ENCODE measurements at regions not wholly inside any gene's neighbourhood (a gene's known extent, or its start where the extent isn't known, plus 50 kb on each side); places are given as distances from the start of the nearest gene placed in this dataset.
"Not testable (repeated sequence)": the region's sequence is repeated elsewhere in the genome, so short reads cannot be mapped to it uniquely, and the experiment has no call there.

- DNase-seq = peak; percentile 69
These were observed 216.1 kb downstream of the GLRX3 start for GRCh38 chr10:130352291-130352645.

- peak; percentile 21 for DNase-seq
These were observed 217.9 kb downstream of the GLRX3 start for GRCh38 chr10:130353928-130354572.

GRCh38 chr10:130354573-130354954 lies 218.4 kb downstream of the GLRX3 start:
- no peak for DNase-seq

GRCh38 chr10:130354976-130355795 lies 219.0 kb downstream of the GLRX3 start:
- DNase-seq = peak; percentile 22

GRCh38 chr10:130356429-130356828 lies 220.2 kb downstream of the GLRX3 start:
- DNase-seq = not testable (repeated sequence)

- no peak for DNase-seq
These were observed 221.0 kb downstream of the GLRX3 start for GRCh38 chr10:130357226-130357625.

GRCh38 chr10:130357951-130358350 lies 221.8 kb downstream of the GLRX3 start:
- DNase-seq = no peak

- DNase-seq = peak; percentile 7
These were observed 222.9 kb downstream of the GLRX3 start for GRCh38 chr10:130358981-130359650.

- DNase-seq = no peak
These were observed 223.5 kb downstream of the GLRX3 start for GRCh38 chr10:130359711-130360110.

GRCh38 chr10:130360826-130361311 lies 224.7 kb downstream of the GLRX3 start:
- peak; percentile 16 for DNase-seq

- no peak for DNase-seq
These were observed 225.3 kb downstream of the GLRX3 start for GRCh38 chr10:130361351-130362105.

GRCh38 chr10:130362308-130362761 lies 226.1 kb downstream of the GLRX3 start:
- peak; percentile 56 for DNase-seq

- DNase-seq = no peak
These were observed 226.9 kb downstream of the GLRX3 start for GRCh38 chr10:130363051-130363450.

GRCh38 chr10:130363899-130364445 lies 227.8 kb downstream of the GLRX3 start:
- DNase-seq = no peak

GRCh38 chr10:130364631-130365411 lies 228.6 kb downstream of the GLRX3 start:
- DNase-seq = peak; percentile 16

GRCh38 chr10:130368761-130369560 lies 232.8 kb downstream of the GLRX3 start:
- no peak for DNase-seq

- DNase-seq = no peak
These were observed 233.6 kb downstream of the GLRX3 start for GRCh38 chr10:130369645-130370381.

GRCh38 chr10:130370721-130371120 lies 234.5 kb downstream of the GLRX3 start:
- no peak for DNase-seq

GRCh38 chr10:130371156-130371555 lies 235.0 kb downstream of the GLRX3 start:
- DNase-seq = no peak

- DNase-seq = no peak
These were observed 235.5 kb downstream of the GLRX3 start for GRCh38 chr10:130371666-130372065.

All from eye (tissue), 1 donor.